ENCODE measurements at regions not wholly inside any gene's neighbourhood (a gene's known extent, or its start where the extent isn't known, plus 50 kb on each side); places are given as distances from the start of the nearest gene placed in this dataset.

- no peak overlapping the region for H3K27ac ChIP-seq
- TF ChIP-seq, protein P1, sequence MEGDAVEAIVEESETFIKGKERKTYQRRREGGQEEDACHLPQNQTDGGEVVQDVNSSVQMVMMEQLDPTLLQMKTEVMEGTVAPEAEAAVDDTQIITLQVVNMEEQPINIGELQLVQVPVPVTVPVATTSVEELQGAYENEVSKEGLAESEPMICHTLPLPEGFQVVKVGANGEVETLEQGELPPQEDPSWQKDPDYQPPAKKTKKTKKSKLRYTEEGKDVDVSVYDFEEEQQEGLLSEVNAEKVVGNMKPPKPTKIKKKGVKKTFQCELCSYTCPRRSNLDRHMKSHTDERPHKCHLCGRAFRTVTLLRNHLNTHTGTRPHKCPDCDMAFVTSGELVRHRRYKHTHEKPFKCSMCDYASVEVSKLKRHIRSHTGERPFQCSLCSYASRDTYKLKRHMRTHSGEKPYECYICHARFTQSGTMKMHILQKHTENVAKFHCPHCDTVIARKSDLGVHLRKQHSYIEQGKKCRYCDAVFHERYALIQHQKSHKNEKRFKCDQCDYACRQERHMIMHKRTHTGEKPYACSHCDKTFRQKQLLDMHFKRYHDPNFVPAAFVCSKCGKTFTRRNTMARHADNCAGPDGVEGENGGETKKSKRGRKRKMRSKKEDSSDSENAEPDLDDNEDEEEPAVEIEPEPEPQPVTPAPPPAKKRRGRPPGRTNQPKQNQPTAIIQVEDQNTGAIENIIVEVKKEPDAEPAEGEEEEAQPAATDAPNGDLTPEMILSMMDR (IDR thresholded peaks at IDR 0.05), result no peak
Measured at GRCh38 chr18:28789502-28789901, 612.6 kb upstream of the CDH2 start.

GRCh38 chr18:28786926-28787325, 610.0 kb upstream of the CDH2 start:
- TF ChIP-seq, protein P1 (IDR thresholded peaks at IDR 0.05), result no peak
- no peak for TF ChIP-seq ZFX (IDR thresholded peaks at IDR 0.05; ENCODE audit: borderline replicate concordance)

GRCh38 chr18:28781616-28782362, 604.9 kb upstream of the CDH2 start:
- no peak overlapping the region for H3K27ac ChIP-seq
- TF ChIP-seq, protein P1 (IDR thresholded peaks at IDR 0.05), result no peak
- no peak for TF ChIP-seq ZFX (IDR thresholded peaks at IDR 0.05; ENCODE audit: borderline replicate concordance)

More at GRCh38 chr18:28786926-28787325, 610.0 kb upstream of the CDH2 start:
- no peak overlapping the region for H3K27ac ChIP-seq

DNA sequence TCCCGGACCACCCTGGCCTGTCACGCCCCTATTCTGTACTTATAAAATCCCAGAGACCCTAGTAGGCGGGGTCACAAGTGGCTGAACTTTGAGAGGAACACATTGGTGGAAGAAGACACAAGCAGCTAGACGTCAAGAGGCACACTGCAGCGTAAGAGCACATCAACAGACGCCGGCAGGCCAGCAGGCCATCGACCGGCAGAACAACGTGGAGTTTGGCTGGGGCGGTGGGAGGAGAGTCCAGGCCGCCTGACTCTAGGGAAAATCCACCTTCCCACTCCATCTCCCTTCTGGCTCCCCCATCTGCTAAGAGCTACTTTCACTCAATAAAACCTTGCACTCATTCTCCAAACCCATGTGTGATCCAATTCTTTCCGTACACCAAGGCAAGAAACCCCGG, 601.8 kb upstream of the CDH2 start:
- H3K27ac ChIP-seq, result no peak overlapping the region
- TF ChIP-seq, protein P1 (IDR thresholded peaks at IDR 0.05), result no peak
- TF ChIP-seq ZFX (IDR thresholded peaks at IDR 0.05; ENCODE audit: borderline replicate concordance), result no peak

DNA sequence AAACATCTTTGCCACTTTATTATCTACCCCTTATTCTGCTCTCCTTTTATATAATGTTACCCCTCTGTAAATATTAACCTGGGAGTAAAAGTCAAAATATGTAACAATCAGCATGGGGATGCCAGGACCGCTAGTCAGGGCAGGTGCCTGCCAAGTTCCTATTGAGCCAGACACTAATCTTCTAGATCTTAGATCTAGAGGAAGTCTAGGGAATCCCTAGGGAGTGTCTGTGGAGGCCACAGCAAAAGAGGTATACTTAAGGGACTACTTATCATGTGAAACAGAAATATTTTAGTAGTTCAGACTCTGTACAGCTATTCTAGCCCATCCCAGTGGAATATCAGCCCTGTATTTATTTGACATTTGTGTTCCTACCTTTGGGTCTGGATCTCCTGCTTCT, 600.8 kb upstream of the CDH2 start:
- TF ChIP-seq, protein P1 (IDR thresholded peaks at IDR 0.05), result no peak
- TF ChIP-seq ZFX (IDR thresholded peaks at IDR 0.05; ENCODE audit: borderline replicate concordance), result no peak
- H3K27ac ChIP-seq, result no peak overlapping the region

DNA sequence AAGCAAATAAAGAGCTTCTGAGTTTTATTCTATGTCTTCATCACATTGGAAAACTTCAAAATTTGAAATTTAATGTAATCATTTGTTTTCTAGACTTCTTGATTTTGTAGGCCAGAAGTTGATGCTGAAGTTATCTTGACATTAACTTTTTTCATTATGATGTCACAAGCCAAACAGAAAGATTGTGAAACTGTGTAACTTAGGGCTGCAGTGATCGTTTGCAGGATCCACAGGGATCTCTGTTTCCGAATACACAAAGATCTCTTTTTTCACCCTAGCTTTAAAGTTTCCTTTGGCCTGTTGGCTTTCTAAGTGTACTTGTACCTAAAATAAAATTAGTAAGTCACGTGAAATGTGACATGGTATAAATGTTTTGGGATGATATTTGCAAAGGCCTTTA, 594.9 kb upstream of the CDH2 start:
- no peak overlapping the region for H3K27ac ChIP-seq
- TF ChIP-seq ZFX (IDR thresholded peaks at IDR 0.05; ENCODE audit: borderline replicate concordance), result no peak
- TF ChIP-seq, protein P1 (IDR thresholded peaks at IDR 0.05), result no peak
